ENCODE measurements at regions not wholly inside any gene's neighbourhood (a gene's known extent, or its start where the extent isn't known, plus 50 kb on each side); places are given as distances from the start of the nearest gene placed in this dataset.

GRCh38 chr21:41660748-41661147, 106.1 kb downstream of the RIPK4 start:
- TF ChIP-seq CTCF (IDR thresholded peaks at IDR 0.05) (no peak), PBX3 (IDR thresholded peaks at IDR 0.05) (no peak)

Measured in SK-N-SH (cell line).